ENCODE measurements at regions not wholly inside any gene's neighbourhood (a gene's known extent, or its start where the extent isn't known, plus 50 kb on each side); places are given as distances from the start of the nearest gene placed in this dataset.

- Histone ChIP-seq H3K4me3 (ENCODE audit: insufficient read depth, low read depth, low read length, poor library complexity, severe bottlenecking) (no peak overlapping the region), H3K9me3 (ENCODE audit: control insufficient read depth, low read length) (no peaks in the 10 kb centered on the region), H3K27ac (ENCODE audit: insufficient read depth, low read length, poor library complexity, severe bottlenecking) (no peak overlapping the region), H3K36me3 (ENCODE audit: control insufficient read depth, insufficient read depth, low read length) (no peaks in the 10 kb centered on the region), H3K4me1 (ENCODE audit: control insufficient read depth, insufficient read depth, low read length, poor library complexity, severe bottlenecking) (no peaks in the 10 kb centered on the region), H3K27me3 (replicated peaks; ENCODE audit: control insufficient read depth, insufficient read depth, low read length, poor library complexity, severe bottlenecking) (no peaks in the 10 kb centered on the region)
- DNase-seq, result no peak
Observed at GRCh38 chr3:182233405-182233804, 521.7 kb downstream of the SOX2 start.

GRCh38 chr3:182233957-182234356, 522.2 kb downstream of the SOX2 start:
- Histone ChIP-seq H3K36me3 (ENCODE audit: control insufficient read depth, insufficient read depth, low read length) (no peaks in the 10 kb centered on the region), H3K9me3 (ENCODE audit: control insufficient read depth, low read length) (no peaks in the 10 kb centered on the region), H3K27ac (ENCODE audit: insufficient read depth, low read length, poor library complexity, severe bottlenecking) (no peak overlapping the region), H3K4me3 (ENCODE audit: insufficient read depth, low read depth, low read length, poor library complexity, severe bottlenecking) (no peak overlapping the region), H3K4me1 (ENCODE audit: control insufficient read depth, insufficient read depth, low read length, poor library complexity, severe bottlenecking) (no peaks in the 10 kb centered on the region), H3K27me3 (replicated peaks; ENCODE audit: control insufficient read depth, insufficient read depth, low read length, poor library complexity, severe bottlenecking) (no peaks in the 10 kb centered on the region)
- DNase-seq, result no peak

GRCh38 chr3:182234881-182235280, 523.2 kb downstream of the SOX2 start:
- Histone ChIP-seq H3K4me1 (ENCODE audit: control insufficient read depth, insufficient read depth, low read length, poor library complexity, severe bottlenecking) (no peaks in the 10 kb centered on the region), H3K36me3 (ENCODE audit: control insufficient read depth, insufficient read depth, low read length) (no peaks in the 10 kb centered on the region), H3K4me3 (ENCODE audit: insufficient read depth, low read depth, low read length, poor library complexity, severe bottlenecking) (no peak overlapping the region), H3K27ac (ENCODE audit: insufficient read depth, low read length, poor library complexity, severe bottlenecking) (no peak overlapping the region), H3K9me3 (ENCODE audit: control insufficient read depth, low read length) (no peaks in the 10 kb centered on the region), H3K27me3 (replicated peaks; ENCODE audit: control insufficient read depth, insufficient read depth, low read length, poor library complexity, severe bottlenecking) (no peaks in the 10 kb centered on the region)
- no peak for DNase-seq

GRCh38 chr3:182235504-182235903, 523.8 kb downstream of the SOX2 start:
- Histone ChIP-seq H3K27me3 (replicated peaks; ENCODE audit: control insufficient read depth, insufficient read depth, low read length, poor library complexity, severe bottlenecking) (no peaks in the 10 kb centered on the region), H3K27ac (ENCODE audit: insufficient read depth, low read length, poor library complexity, severe bottlenecking) (no peak overlapping the region), H3K4me3 (ENCODE audit: insufficient read depth, low read depth, low read length, poor library complexity, severe bottlenecking) (no peak overlapping the region), H3K9me3 (ENCODE audit: control insufficient read depth, low read length) (no peaks in the 10 kb centered on the region), H3K36me3 (ENCODE audit: control insufficient read depth, insufficient read depth, low read length) (no peaks in the 10 kb centered on the region), H3K4me1 (ENCODE audit: control insufficient read depth, insufficient read depth, low read length, poor library complexity, severe bottlenecking) (no peaks in the 10 kb centered on the region)
- no peak for DNase-seq

- no peaks in the 10 kb centered on the region for H3K9me3 ChIP-seq (ENCODE audit: control insufficient read depth, low read length)
- H3K27me3 ChIP-seq (replicated peaks; ENCODE audit: control insufficient read depth, insufficient read depth, low read length, poor library complexity, severe bottlenecking), result no peaks in the 10 kb centered on the region
- H3K4me1 ChIP-seq (ENCODE audit: control insufficient read depth, insufficient read depth, low read length, poor library complexity, severe bottlenecking), result no peaks in the 10 kb centered on the region
- H3K27ac ChIP-seq (ENCODE audit: insufficient read depth, low read length, poor library complexity, severe bottlenecking), result no peak overlapping the region
- no peak for DNase-seq
- no peak overlapping the region for H3K4me3 ChIP-seq (ENCODE audit: insufficient read depth, low read depth, low read length, poor library complexity, severe bottlenecking)
- no peaks in the 10 kb centered on the region for H3K36me3 ChIP-seq (ENCODE audit: control insufficient read depth, insufficient read depth, low read length)
Observed at GRCh38 chr3:182238126-182238525, 526.4 kb downstream of the SOX2 start.

GRCh38 chr3:182239316-182239715, 527.6 kb downstream of the SOX2 start:
- no peak overlapping the region for H3K4me3 ChIP-seq (ENCODE audit: insufficient read depth, low read depth, low read length, poor library complexity, severe bottlenecking)
- no peak overlapping the region for H3K27ac ChIP-seq (ENCODE audit: insufficient read depth, low read length, poor library complexity, severe bottlenecking)
- DNase-seq, result no peak
- H3K36me3 ChIP-seq (ENCODE audit: control insufficient read depth, insufficient read depth, low read length), result no peaks in the 10 kb centered on the region
- H3K27me3 ChIP-seq (replicated peaks; ENCODE audit: control insufficient read depth, insufficient read depth, low read length, poor library complexity, severe bottlenecking), result no peaks in the 10 kb centered on the region
- no peaks in the 10 kb centered on the region for H3K4me1 ChIP-seq (ENCODE audit: control insufficient read depth, insufficient read depth, low read length, poor library complexity, severe bottlenecking)
- no peaks in the 10 kb centered on the region for H3K9me3 ChIP-seq (ENCODE audit: control insufficient read depth, low read length)

- H3K36me3 ChIP-seq (ENCODE audit: control insufficient read depth, insufficient read depth, low read length), result no peaks in the 10 kb centered on the region
- no peak overlapping the region for H3K27ac ChIP-seq (ENCODE audit: insufficient read depth, low read length, poor library complexity, severe bottlenecking)
- no peaks in the 10 kb centered on the region for H3K27me3 ChIP-seq (replicated peaks; ENCODE audit: control insufficient read depth, insufficient read depth, low read length, poor library complexity, severe bottlenecking)
- no peaks in the 10 kb centered on the region for H3K9me3 ChIP-seq (ENCODE audit: control insufficient read depth, low read length)
- no peaks in the 10 kb centered on the region for H3K4me1 ChIP-seq (ENCODE audit: control insufficient read depth, insufficient read depth, low read length, poor library complexity, severe bottlenecking)
- DNase-seq, result no peak
- H3K4me3 ChIP-seq (ENCODE audit: insufficient read depth, low read depth, low read length, poor library complexity, severe bottlenecking), result no peak overlapping the region
Observed at GRCh38 chr3:182240474-182240873, 528.7 kb downstream of the SOX2 start.

GRCh38 chr3:182241196-182241765, 529.6 kb downstream of the SOX2 start:
- H3K27me3 ChIP-seq (replicated peaks; ENCODE audit: control insufficient read depth, insufficient read depth, low read length, poor library complexity, severe bottlenecking), result no peaks in the 10 kb centered on the region
- H3K36me3 ChIP-seq (ENCODE audit: control insufficient read depth, insufficient read depth, low read length), result no peaks in the 10 kb centered on the region
- no peak for DNase-seq
- H3K27ac ChIP-seq (ENCODE audit: insufficient read depth, low read length, poor library complexity, severe bottlenecking), result no peak overlapping the region
- no peak overlapping the region for H3K4me3 ChIP-seq (ENCODE audit: insufficient read depth, low read depth, low read length, poor library complexity, severe bottlenecking)
- H3K4me1 ChIP-seq (ENCODE audit: control insufficient read depth, insufficient read depth, low read length, poor library complexity, severe bottlenecking), result no peaks in the 10 kb centered on the region
- H3K9me3 ChIP-seq (ENCODE audit: control insufficient read depth, low read length), result no peaks in the 10 kb centered on the region

GRCh38 chr3:182241766-182242488, 530.2 kb downstream of the SOX2 start:
- no peaks in the 10 kb centered on the region for H3K4me1 ChIP-seq (ENCODE audit: control insufficient read depth, insufficient read depth, low read length, poor library complexity, severe bottlenecking)
- no peaks in the 10 kb centered on the region for H3K27me3 ChIP-seq (replicated peaks; ENCODE audit: control insufficient read depth, insufficient read depth, low read length, poor library complexity, severe bottlenecking)
- no peak overlapping the region for H3K4me3 ChIP-seq (ENCODE audit: insufficient read depth, low read depth, low read length, poor library complexity, severe bottlenecking)
- H3K27ac ChIP-seq (ENCODE audit: insufficient read depth, low read length, poor library complexity, severe bottlenecking), result no peak overlapping the region
- H3K36me3 ChIP-seq (ENCODE audit: control insufficient read depth, insufficient read depth, low read length), result no peaks in the 10 kb centered on the region
- DNase-seq, result no peak
- H3K9me3 ChIP-seq (ENCODE audit: control insufficient read depth, low read length), result no peaks in the 10 kb centered on the region

GRCh38 chr3:182242489-182242942, 530.8 kb downstream of the SOX2 start:
- Histone ChIP-seq H3K4me1 (ENCODE audit: control insufficient read depth, insufficient read depth, low read length, poor library complexity, severe bottlenecking) (no peaks in the 10 kb centered on the region), H3K27me3 (replicated peaks; ENCODE audit: control insufficient read depth, insufficient read depth, low read length, poor library complexity, severe bottlenecking) (no peaks in the 10 kb centered on the region), H3K36me3 (ENCODE audit: control insufficient read depth, insufficient read depth, low read length) (no peaks in the 10 kb centered on the region), H3K27ac (ENCODE audit: insufficient read depth, low read length, poor library complexity, severe bottlenecking) (no peak overlapping the region), H3K4me3 (ENCODE audit: insufficient read depth, low read depth, low read length, poor library complexity, severe bottlenecking) (no peak overlapping the region), H3K9me3 (ENCODE audit: control insufficient read depth, low read length) (no peaks in the 10 kb centered on the region)
- DNase-seq, result no peak
